Nephron (organoid): ENCODE measurements at regions not wholly inside any gene's neighbourhood (a gene's known extent, or its start where the extent isn't known, plus 50 kb on each side); places are given as distances from the start of the nearest gene placed in this dataset.

ENCODE experiments used
- H3K27ac Mint-ChIP-seq, 3 experiments: 2 replicates each; pipeline ENCODE4 v1.8.0; 2020; ENCODE audit warnings: mixed read lengths in 3 of 3, mild to moderate bottlenecking in 2 of 3, moderate library complexity in 1 of 3
- H3K27me3 Mint-ChIP-seq: 2 replicates; pipeline ENCODE4 v1.8.0; 2021; ENCODE audit warnings: low read depth, mild to moderate bottlenecking, moderate library complexity, mixed read lengths
- H3K36me3 Mint-ChIP-seq: 2 replicates; pipeline ENCODE4 v1.8.0; 2020; ENCODE audit warnings: low read depth, mixed read lengths
- H3K4me1 Mint-ChIP-seq: 2 replicates; pipeline ENCODE4 v1.8.0; 2020; ENCODE audit warnings: mixed read lengths
- H3K4me3 Mint-ChIP-seq, 3 experiments: 2 replicates each; pipeline ENCODE4 v1.8.0; 2020; ENCODE audit warnings: mild to moderate bottlenecking in 3 of 3, mixed read lengths in 3 of 3, moderate library complexity in 2 of 3
- H3K9me3 Mint-ChIP-seq: 2 replicates; pipeline ENCODE4 v1.8.0; 2020; ENCODE audit warnings: mixed read lengths
- CTCF ChIP-seq, 3 experiments: fragments of 200-600 bp; sonication (generic); IDR thresholded peaks; one replicate each; pipeline ENCODE4 v1.5.0; 2021; ENCODE audit warnings: antibody characterized with exemption in 3 of 3; ENCODE audit not compliant: unreplicated experiment in 3 of 3

- Mint-ChIP-seq H3K4me1 (peaks cover 11% of the 10 kb centered on the region), H3K4me3 (no peak overlapping the region), H3K9me3 (no peaks in the 10 kb centered on the region), H3K27me3 (peaks cover 34% of the 10 kb centered on the region), H3K36me3 (no peaks in the 10 kb centered on the region), H3K27ac (no peak overlapping the region)
- no peak for TF ChIP-seq CTCF (IDR thresholded peaks at IDR 0.05; ENCODE audit: unreplicated experiment in 3 of 3)
These were observed 188.3 kb downstream of the OLFM1 start for GRCh38 chr9:135275571-135276289.

GRCh38 chr9:135277219-135278201 is 190.0 kb downstream of the OLFM1 start:
- H3K9me3 Mint-ChIP-seq: no peaks in the 10 kb centered on the region
- H3K4me3 Mint-ChIP-seq: no peak overlapping the region
- H3K27ac Mint-ChIP-seq: no peak overlapping the region
- no peak for TF ChIP-seq CTCF (IDR thresholded peaks at IDR 0.05; ENCODE audit: unreplicated experiment in 3 of 3)
- no peaks in the 10 kb centered on the region for H3K36me3 Mint-ChIP-seq
- peaks cover 32% of the 10 kb centered on the region for H3K27me3 Mint-ChIP-seq
- H3K4me1 Mint-ChIP-seq: peaks cover 10% of the 10 kb centered on the region

- peaks cover 9% of the 10 kb centered on the region for H3K4me1 Mint-ChIP-seq
- H3K36me3 Mint-ChIP-seq: no peaks in the 10 kb centered on the region
- no peak overlapping the region for H3K27ac Mint-ChIP-seq
- no peaks in the 10 kb centered on the region for H3K9me3 Mint-ChIP-seq
- no peak overlapping the region for H3K4me3 Mint-ChIP-seq
- TF ChIP-seq CTCF (IDR thresholded peaks at IDR 0.05; ENCODE audit: unreplicated experiment in 3 of 3): no peak
- peaks cover 36% of the 10 kb centered on the region for H3K27me3 Mint-ChIP-seq
These were observed 191.1 kb downstream of the OLFM1 start for GRCh38 chr9:135278586-135278985.

DNA sequence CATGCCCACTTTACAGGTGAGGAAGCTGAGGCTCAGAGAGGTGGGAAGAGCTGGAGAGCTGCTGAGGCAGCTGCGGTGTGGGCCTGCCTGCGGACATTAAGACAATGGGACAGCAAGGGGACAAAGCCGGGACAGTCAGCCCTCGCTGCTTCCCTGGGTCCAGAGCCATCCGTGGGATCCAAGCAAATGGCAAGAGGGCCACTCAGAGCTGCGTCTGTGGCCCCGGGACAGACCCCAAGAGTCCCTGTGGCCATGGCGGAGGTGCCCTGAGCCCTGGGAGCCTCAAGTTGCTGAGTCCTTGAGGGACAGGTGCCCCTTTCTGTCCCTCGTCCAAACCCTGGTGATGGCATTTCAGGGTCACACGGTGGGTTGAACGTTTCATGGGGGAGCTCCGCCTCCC is 191.9 kb downstream of the OLFM1 start:
- Mint-ChIP-seq H3K27ac (no peak overlapping the region), H3K4me3 (no peak overlapping the region), H3K36me3 (no peaks in the 10 kb centered on the region), H3K9me3 (no peaks in the 10 kb centered on the region), H3K27me3 (peaks cover 34% of the 10 kb centered on the region), H3K4me1 (peaks cover 11% of the 10 kb centered on the region)
- no peak for TF ChIP-seq CTCF (IDR thresholded peaks at IDR 0.05; ENCODE audit: unreplicated experiment in 3 of 3)

- peaks cover 29% of the 10 kb centered on the region for H3K27me3 Mint-ChIP-seq
- no peak overlapping the region for H3K4me3 Mint-ChIP-seq
- H3K9me3 Mint-ChIP-seq: no peaks in the 10 kb centered on the region
- H3K27ac Mint-ChIP-seq: no peak overlapping the region
- TF ChIP-seq CTCF (IDR thresholded peaks at IDR 0.05; ENCODE audit: unreplicated experiment in 3 of 3): no peak
- peaks cover 11% of the 10 kb centered on the region for H3K4me1 Mint-ChIP-seq
- no peaks in the 10 kb centered on the region for H3K36me3 Mint-ChIP-seq
These were observed 192.4 kb downstream of the OLFM1 start for GRCh38 chr9:135279834-135280393.
